GM12874 (cell line): ENCODE measurements at regions not wholly inside any gene's neighbourhood (a gene's known extent, or its start where the extent isn't known, plus 50 kb on each side); places are given as distances from the start of the nearest gene placed in this dataset.

ENCODE experiments used
- TF ChIP-seq, protein P1 (sequence below): IDR thresholded peaks from 2 replicates; pipeline ENCODE4 v1.5.1; 2011; ENCODE audit warnings: low read depth, mild to moderate bottlenecking, control low read depth, low read length, moderate library complexity; ENCODE audit not compliant: insufficient read depth

- TF ChIP-seq, protein P1, sequence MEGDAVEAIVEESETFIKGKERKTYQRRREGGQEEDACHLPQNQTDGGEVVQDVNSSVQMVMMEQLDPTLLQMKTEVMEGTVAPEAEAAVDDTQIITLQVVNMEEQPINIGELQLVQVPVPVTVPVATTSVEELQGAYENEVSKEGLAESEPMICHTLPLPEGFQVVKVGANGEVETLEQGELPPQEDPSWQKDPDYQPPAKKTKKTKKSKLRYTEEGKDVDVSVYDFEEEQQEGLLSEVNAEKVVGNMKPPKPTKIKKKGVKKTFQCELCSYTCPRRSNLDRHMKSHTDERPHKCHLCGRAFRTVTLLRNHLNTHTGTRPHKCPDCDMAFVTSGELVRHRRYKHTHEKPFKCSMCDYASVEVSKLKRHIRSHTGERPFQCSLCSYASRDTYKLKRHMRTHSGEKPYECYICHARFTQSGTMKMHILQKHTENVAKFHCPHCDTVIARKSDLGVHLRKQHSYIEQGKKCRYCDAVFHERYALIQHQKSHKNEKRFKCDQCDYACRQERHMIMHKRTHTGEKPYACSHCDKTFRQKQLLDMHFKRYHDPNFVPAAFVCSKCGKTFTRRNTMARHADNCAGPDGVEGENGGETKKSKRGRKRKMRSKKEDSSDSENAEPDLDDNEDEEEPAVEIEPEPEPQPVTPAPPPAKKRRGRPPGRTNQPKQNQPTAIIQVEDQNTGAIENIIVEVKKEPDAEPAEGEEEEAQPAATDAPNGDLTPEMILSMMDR, result no peak
Observed at GRCh38 chr10:125533866-125534265, 149.1 kb downstream of the TEX36 start.

DNA sequence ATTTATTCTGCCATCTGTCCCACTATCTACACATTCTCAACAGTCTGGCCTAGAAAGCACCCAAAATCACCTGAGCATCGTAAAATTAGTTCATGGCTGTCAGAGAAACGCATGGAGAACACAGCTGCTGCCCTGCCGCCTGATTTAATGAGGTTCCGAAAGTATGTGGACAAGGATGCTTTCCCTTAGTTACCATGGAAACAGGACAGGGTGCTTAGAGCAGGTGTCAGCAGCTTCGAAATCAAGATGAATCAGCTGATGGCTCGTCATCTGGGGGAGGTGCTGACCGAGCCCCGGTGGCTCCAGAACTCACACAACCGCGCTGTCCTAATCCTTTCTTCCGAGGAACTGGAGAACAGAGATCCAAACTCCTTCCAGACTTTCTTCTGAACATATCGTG is 151.5 kb downstream of the TEX36 start:
- TF ChIP-seq, protein P1, result no peak

DNA sequence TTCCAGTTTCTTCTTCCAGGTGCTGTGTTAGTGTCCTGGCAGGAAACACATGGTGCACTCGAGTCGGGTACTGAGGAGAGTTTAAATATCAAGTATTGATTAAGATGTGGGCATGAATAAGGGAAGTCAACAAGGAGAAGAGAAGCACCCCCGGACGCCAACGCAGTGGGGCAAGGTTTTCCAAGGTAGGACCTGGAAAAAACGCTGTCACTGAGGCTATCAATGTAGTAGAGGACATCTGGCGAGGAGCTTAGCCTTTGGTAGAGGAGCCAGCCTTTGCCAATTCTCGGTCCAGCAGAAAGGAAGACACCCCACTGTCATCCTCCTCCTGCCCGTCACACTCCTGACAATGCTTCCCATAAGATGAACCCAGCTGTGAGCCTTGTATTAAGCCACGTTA is 159.6 kb downstream of the TEX36 start:
- TF ChIP-seq, protein P1, result no peak

DNA sequence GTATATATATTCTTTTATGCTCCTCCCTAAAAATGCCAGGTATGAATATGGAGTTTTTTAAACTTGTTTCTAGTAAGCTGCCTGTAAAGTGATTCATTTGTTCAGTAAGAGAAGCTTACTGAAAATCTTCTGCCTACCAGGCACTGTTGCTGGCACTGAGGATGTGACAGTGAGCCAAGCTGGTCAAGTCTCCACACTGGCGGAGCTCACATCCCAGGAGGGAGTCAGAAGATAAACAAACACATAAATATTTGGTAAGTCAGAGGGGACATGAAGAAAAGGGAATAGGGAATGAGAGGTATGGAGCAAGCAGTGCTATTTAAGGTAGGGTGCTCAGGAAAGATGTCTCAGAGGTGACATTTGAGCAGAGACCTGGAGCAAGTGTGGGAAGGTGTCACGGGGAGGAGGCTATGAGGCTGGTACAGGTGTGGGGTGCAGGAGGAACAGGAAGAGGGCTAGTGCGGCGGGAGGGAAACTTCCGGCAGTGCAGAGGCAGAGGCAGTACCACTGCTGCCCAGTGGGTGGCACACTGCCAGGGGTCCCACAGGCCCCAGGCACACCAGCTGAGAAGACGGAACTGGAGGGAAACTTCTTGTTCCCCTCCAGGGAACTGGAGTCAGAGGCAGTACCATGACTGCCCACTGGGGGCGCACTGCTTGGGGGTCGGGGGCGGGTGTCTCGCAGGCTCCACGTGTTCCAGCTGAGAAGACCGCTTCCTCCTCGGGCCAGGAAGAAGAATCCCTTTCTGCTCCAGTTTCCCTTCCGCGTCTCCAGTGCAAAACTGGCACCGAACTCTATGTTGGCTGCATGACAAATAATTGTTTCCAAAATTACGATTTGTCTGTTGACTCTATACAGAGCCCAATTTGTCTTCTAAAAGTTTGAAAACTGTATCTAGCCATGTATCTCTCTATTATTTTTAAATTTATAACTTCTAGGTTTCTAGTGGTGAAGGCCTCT is 161.0 kb downstream of the TEX36 start:
- TF ChIP-seq, protein P1, result peak; percentile 88

DNA sequence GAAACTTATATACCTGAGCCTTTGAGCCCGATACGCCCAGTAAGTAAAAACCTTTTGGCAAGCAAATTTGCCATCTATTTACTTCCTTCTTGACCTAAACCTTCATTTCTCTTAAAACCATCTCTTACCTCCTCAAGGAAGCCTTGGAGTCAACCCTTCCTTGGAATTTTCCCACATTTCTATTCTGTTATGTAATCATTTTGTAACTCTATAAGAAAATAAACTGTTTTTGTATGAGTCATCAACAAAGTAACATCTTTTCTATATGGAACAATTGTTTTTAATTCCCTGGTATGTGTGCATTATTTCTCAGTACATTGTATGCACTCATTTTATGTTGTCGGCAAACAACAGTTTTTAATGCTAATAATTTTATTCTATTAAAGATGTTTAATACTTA is 162.0 kb downstream of the TEX36 start:
- TF ChIP-seq, protein P1, result no peak

GRCh38 chr10:125515571-125515970 is 167.4 kb downstream of the TEX36 start:
- TF ChIP-seq, protein P1, result no peak

DNA sequence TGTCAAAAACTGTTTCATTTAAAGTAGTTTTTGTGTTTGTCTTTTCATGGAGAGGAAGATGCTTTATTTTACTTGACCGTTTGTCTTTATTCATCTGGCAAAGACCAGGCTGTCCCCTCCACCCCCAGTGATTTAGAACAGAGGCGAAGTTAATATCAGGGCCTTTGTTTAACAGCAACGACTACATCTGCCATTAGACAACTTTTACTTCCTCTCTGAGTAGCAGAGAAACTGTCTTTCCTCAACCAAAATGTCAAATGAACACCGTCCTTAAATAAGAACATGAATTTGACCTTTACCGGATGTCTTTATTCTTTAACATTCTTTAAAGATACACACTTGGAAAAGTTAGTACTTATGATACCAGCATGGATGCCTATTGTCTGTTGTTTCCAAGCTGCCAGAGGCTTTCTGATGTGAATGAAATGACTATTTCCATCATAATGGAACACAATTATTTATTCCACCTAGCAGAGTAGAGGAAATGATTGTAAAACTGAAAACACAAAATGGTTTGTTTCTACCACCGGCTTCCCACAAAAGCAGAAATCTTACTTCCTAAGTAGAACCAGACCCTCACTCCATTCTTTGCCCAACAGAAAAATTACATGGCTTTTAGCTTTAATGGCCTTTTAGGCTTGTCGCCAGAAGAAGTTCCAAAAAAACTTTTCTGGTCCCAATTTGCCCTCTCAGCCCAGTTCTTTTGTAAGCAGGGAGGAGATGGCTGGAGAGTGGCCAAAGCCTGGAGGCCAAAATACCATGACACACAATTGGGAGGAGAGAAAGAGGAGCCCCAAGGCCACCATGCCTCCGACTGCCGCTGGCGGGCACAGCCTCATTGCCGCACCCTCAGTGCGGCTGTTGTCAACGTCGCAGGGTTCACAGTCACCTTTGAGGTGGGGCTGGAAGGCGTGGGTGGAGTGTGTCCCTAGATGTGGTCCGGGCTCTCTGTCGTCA is 168.5 kb downstream of the TEX36 start:
- TF ChIP-seq, protein P1, result no peak
